ENCODE measurements at regions not wholly inside any gene's neighbourhood (a gene's known extent, or its start where the extent isn't known, plus 50 kb on each side); places are given as distances from the start of the nearest gene placed in this dataset.
"Not testable (repeated sequence)": the region's sequence is repeated elsewhere in the genome, so short reads cannot be mapped to it uniquely, and the experiment has no call there.

DNA sequence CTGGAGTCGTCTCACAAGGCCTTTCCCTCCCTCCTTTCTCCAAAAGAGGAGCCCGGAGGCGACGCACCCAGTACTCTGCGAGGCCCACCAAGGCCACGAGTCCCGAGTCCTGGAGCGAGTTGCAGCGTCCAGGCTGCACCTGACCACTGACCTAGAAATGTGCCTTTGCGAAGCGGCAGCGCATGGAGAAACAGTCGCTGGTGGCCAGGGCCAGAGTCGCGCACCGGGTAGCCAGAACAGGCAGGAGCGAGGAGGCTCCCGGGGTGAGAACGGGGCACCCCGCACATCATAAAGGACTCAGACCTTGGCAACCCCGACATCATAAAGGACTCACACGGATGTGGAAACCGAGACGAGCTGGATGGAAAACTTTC, 318.4 kb downstream of the FAM72C start:
- H3K4me1 ChIP-seq (ENCODE audit: insufficient read depth, low read length): no peaks in the 10 kb centered on the region
- no peak overlapping the region for H3K4me3 ChIP-seq (ENCODE audit: low read length)
- no peaks in the 10 kb centered on the region for H3K9me3 ChIP-seq (ENCODE audit: low read depth, low read length)
- H3K27me3 ChIP-seq (ENCODE audit: insufficient read depth, low read length): peaks cover 77% of the 10 kb centered on the region

DNA sequence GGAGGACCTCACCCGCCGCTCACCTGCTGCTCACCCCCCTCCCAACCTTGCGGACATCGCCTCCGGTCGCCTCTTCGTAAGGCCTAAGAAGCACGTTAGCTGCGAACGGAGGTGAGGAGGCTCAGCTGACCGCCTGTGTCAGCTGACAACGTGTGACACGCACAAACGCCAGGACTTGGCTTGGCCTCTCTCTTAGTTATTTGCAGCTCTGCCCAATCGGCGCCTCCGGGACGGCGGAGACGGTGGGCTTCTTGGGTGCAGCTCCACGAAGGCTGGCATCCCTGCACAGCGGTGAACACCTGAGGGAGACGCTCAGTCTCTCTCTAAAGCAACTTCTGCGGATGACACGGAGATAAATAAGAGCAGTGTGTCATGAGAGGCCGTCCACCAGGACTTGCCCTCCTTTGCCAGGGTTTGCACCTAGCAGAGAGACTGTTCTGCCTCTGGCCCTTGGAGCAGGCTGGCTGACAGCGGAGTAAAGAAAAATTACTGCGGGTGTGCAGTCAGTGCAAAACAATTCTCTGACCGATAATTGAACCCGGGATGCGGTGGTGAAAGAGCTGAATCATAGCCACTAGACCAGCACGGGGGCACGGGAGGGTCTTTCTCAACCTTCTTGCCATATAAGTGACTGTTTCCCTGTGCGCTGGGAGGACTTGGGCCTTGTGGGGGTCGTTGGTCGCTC, 318.9 kb downstream of the FAM72C start:
- Histone ChIP-seq H3K4me3 (ENCODE audit: low read length) (no peak overlapping the region), H3K27me3 (ENCODE audit: insufficient read depth, low read length) (peaks cover 75% of the 10 kb centered on the region), H3K9me3 (ENCODE audit: low read depth, low read length) (no peaks in the 10 kb centered on the region), H3K4me1 (ENCODE audit: insufficient read depth, low read length) (no peaks in the 10 kb centered on the region)

DNA sequence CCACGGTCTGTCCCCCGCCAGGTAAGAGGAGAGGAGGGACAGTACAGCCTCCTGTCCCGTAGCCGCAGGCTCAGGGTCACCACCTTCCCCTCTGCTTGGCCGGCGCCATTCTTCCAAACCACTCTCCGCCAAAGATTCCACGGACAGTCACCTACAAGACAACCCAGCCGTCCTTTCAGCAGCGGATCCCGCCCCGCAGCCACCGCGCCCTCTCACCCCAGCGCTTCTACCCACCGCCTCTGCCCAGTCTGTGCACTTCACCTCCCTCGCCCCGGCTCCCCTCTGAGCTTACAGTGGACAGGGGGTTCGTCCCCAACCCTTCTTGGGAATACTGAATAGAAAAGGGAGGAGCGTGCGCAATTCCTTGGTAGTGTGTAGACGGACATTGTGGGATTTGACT, 319.6 kb downstream of the FAM72C start:
- H3K27me3 ChIP-seq (ENCODE audit: insufficient read depth, low read length): peaks cover 72% of the 10 kb centered on the region
- no peak overlapping the region for H3K4me3 ChIP-seq (ENCODE audit: low read length)
- no peaks in the 10 kb centered on the region for H3K4me1 ChIP-seq (ENCODE audit: insufficient read depth, low read length)
- H3K9me3 ChIP-seq (ENCODE audit: low read depth, low read length): no peaks in the 10 kb centered on the region

DNA sequence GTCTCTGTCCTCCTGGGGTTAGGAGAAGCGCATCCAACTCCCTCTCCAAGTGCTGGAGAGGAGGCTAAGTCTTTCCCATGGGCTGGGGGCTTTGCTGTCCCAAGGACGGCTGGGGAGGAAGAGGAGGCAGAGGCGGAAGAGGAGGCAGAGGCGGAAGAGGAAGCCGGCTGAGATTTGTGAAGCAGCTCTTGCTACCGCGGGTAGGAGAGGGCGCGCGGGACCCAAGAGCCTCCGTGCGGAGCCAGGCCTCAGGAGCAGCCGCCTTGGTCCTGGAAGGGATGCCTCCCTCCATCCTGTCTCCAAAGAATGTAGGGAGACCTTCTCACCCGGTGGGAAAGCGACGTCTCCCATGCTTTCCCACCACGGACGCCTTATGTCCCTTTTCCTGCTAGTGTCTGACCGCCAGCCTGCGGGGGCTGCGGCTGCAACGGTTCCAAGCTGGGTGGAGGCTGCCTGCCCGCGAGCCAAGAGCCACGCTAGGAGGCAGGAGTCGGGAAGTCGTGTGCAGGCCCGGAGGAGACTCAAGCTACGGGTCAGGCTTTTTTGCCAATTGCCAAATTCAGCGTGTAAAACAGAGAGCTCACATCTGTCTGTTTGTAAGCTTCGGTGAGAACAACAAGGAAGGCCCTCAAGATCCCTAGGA, 320.3 kb downstream of the FAM72C start:
- no peak overlapping the region for H3K4me3 ChIP-seq (ENCODE audit: low read length)
- no peaks in the 10 kb centered on the region for H3K9me3 ChIP-seq (ENCODE audit: low read depth, low read length)
- no peaks in the 10 kb centered on the region for H3K4me1 ChIP-seq (ENCODE audit: insufficient read depth, low read length)
- peaks cover 72% of the 10 kb centered on the region for H3K27me3 ChIP-seq (ENCODE audit: insufficient read depth, low read length)

DNA sequence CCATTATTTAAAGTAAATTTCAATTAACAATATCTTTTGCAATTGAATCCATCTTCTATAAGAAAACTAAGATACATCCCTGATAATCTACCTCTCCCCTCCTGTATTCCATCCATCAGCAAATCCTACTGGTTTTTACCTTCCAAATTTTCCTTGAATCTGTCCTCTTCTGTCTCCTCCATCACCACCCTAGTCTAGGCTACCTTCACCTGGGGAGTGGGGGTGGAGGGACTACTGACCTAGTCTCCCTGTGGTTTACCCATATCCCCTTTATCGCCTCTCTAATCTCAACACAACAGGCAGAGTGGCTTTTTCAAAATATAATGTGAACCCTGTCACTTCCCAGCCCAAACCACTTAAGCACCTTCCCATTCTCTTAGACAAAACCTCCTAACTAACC, 327.8 kb downstream of the FAM72C start:
- H3K4me3 ChIP-seq (ENCODE audit: low read length); H3K4me1 ChIP-seq (ENCODE audit: insufficient read depth, low read length); H3K9me3 ChIP-seq (ENCODE audit: low read depth, low read length): not testable (repeated sequence)
- H3K27me3 ChIP-seq (ENCODE audit: insufficient read depth, low read length): peaks cover 36% of the 10 kb centered on the region

DNA sequence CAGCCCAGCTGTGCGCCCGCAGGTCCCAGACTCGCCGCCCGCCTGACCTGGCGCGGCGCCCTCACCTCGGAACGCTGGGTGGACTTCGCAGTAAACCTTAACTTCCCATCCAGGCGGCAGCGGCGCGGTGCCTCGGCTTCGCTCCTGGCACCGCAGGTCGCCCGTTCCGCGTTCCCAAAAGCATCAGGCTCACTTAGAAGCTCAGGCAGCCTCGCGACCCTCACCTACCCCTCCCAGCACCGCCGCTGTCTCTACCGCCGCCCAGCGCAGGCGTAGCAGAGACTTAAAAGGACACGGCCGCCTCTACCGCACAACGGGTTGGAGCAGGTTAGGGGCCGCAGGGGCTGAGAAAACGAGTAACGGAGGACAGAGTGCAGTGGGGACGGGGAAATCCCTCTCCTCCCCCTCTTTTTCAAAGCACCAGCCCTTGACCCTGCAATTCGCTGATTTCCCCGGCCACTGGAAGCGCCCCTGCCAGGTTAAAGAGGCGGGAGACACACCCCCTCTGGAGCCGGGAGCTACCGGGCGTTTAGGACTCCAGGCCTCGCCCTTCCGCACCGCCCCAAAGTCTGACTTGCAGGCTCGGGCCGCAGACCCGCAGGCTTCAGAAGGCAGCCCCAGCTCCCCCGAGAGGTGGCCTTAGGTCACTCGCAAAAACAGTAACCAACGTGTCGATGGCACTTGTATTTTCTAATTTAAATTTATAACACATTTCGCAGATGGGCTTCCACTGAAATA, 328.5 kb downstream of the FAM72C start:
- Histone ChIP-seq H3K27me3 (ENCODE audit: insufficient read depth, low read length) (peaks cover 34% of the 10 kb centered on the region), H3K9me3 (ENCODE audit: low read depth, low read length) (no peaks in the 10 kb centered on the region), H3K4me1 (ENCODE audit: insufficient read depth, low read length) (no peaks in the 10 kb centered on the region), H3K4me3 (ENCODE audit: low read length) (no peak overlapping the region)

DNA sequence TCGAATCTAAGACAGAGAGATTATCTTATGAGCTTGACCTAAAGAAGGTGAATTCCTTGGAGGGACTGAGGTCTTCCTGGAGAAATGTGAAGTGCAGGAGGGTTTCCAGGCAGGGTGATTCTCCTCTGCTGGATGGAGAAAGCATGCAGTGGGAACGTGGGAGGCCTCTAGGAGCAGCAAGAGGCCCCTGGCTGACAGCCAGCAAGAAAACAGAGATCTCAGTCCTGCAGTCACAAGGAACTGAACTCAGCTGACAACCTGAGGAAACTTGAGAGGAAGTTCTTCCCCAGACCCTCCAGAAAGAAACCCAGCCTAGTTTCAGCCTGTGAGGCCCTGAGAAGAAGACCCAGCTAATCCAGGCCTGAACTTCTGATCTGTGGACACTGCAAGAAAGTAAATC, 345.9 kb downstream of the FAM72C start:
- Histone ChIP-seq H3K9me3 (ENCODE audit: low read depth, low read length) (no peaks in the 10 kb centered on the region), H3K27me3 (ENCODE audit: insufficient read depth, low read length) (peaks cover 2% of the 10 kb centered on the region), H3K4me1 (ENCODE audit: insufficient read depth, low read length) (no peaks in the 10 kb centered on the region), H3K4me3 (ENCODE audit: low read length) (no peak overlapping the region)

DNA sequence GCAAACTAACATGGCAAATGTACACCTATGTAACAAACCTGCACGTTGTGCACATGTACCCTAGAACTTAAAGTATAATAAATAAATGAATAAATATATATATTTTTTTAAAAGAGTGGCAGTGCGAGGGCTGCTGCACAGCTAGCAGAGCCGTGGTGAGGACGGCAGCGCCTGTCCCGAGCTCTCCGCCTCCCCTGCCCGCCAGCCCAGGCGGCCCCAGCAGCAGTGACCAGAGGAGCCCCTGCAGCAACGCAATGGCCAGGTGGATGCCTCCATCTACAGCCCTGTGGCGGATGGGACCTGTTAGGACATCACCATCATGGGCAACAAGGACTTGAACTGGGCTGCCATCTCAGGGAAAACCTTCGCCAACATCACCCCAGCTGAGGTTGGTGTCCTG, 351.9 kb downstream of the FAM72C start:
- Histone ChIP-seq H3K27me3 (ENCODE audit: insufficient read depth, low read length) (no peaks in the 10 kb centered on the region), H3K4me3 (ENCODE audit: low read length) (no peak overlapping the region), H3K4me1 (ENCODE audit: insufficient read depth, low read length) (no peaks in the 10 kb centered on the region), H3K9me3 (ENCODE audit: low read depth, low read length) (no peaks in the 10 kb centered on the region)

DNA sequence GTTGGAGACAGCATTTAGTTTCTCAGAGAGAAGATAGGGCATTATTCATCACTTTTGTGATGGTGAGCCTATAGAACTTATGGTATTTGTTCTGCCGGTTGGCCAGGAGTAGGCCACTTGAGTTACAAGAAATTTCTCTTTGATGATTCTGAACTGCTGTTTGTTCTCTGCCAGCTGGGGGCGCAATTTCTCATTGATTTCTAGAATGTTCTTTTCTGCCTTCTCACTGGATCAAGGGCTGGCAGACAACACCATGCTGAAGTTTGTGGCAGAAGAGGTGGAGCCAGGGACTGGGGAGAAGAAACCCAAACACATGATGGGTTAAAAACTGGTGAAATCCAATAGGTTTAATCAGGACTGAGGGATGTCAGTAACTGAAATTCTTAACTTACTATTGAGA, 360.6 kb downstream of the FAM72C start:
- Histone ChIP-seq H3K4me3 (ENCODE audit: low read length) (no peak overlapping the region), H3K4me1 (ENCODE audit: insufficient read depth, low read length) (no peaks in the 10 kb centered on the region), H3K9me3 (ENCODE audit: low read depth, low read length) (no peaks in the 10 kb centered on the region), H3K27me3 (ENCODE audit: insufficient read depth, low read length) (no peaks in the 10 kb centered on the region)

DNA sequence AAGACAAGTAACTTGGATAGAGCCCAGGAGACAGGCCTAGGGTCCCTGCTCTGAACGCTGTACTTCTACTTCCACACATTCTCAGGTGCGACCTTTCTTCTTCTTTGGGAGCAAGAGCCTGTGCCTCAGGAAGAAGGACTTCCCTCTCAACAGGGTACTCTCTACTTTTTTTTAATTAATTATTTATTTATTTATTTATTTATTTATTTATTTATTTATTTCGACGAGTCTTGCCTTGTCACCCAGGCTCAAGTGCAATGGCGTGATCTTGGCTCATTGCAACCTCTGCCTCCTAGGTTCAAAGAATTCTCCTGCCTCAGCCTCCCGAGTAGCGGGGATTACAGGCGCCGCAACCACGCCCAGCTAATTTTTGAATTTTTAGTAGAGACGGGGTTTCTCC, 361.6 kb downstream of the FAM72C start:
- H3K4me1 ChIP-seq (ENCODE audit: insufficient read depth, low read length): no peaks in the 10 kb centered on the region
- H3K27me3 ChIP-seq (ENCODE audit: insufficient read depth, low read length): no peaks in the 10 kb centered on the region
- no peak overlapping the region for H3K4me3 ChIP-seq (ENCODE audit: low read length)
- no peaks in the 10 kb centered on the region for H3K9me3 ChIP-seq (ENCODE audit: low read depth, low read length)

DNA sequence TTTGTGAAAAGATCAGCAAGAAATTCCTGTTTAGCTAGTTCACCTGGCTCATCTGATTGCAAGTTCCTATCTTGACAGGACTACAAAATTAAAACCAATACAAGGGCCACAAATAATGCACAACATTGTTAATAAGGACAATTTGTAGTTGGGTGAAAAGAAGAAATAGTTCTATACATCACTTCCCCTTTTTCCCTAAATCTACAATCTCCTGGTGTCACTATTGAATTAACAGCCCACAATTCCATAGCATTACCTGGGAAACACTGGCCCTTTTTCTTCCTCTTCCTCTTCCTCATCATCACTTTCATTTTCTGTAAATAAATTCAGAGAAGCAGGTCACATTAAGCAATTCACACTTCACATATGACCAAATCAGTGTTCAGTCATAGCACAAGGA, 366.9 kb downstream of the FAM72C start:
- Histone ChIP-seq H3K27me3 (ENCODE audit: insufficient read depth, low read length) (no peaks in the 10 kb centered on the region), H3K9me3 (ENCODE audit: low read depth, low read length) (no peaks in the 10 kb centered on the region), H3K4me3 (ENCODE audit: low read length) (no peak overlapping the region), H3K4me1 (ENCODE audit: insufficient read depth, low read length) (no peaks in the 10 kb centered on the region)

DNA sequence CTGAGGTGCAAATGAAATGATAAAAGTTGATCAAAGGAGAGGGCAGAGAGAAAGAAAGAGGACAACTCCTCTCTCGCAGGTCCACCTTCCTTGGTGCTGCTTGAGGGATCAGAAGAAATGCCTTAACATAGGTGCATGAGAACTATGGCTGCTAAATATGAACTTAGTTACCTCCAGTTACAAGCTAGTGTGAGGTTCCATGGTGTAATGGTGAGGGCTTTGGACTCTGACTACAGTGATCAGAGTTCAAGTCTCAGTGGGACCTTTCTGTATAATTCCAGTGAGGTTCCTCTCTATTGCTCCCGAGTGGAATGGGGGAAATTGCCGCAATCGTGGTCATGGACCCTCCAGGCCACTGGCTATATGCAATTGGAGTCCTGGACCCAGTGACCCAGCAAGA, 387.3 kb downstream of the FAM72C start:
- no peaks in the 10 kb centered on the region for H3K27me3 ChIP-seq (ENCODE audit: insufficient read depth, low read length)

DNA sequence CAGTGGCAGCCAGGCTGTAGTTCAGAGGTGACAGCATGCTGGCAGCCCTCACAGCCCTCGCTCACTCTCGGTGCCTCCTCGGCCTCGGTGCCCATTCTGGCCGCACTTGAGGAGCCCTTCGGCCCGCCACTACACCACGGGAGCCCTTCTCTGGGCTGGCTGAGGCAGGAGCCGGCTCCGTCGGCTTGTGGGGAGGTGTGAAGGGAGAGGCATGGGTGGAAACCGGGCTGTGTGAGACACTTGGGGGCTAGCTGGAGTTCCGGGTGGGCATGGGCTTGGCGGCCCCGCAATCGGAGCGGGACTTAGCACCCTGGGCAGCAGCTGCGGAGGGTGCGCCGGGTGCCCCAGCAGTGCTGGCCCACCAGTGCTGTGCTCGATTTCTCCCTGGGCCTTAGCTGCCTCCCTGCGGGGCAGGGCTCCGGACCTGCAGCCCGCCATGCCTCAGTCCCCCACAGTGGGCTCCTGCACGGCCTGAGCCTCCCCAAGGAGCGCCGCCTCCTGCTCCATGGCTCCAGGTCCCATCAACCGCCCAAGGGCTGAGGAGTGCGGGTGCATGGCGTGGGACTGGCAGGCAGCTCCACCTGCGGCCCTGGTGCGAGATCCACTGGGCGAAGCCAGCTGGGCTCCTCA, 396.8 kb downstream of the FAM72C start:
- Histone ChIP-seq H3K4me1 (ENCODE audit: insufficient read depth, low read length) (no peaks in the 10 kb centered on the region), H3K9me3 (ENCODE audit: low read depth, low read length) (no peaks in the 10 kb centered on the region), H3K27me3 (ENCODE audit: insufficient read depth, low read length) (no peaks in the 10 kb centered on the region), H3K4me3 (ENCODE audit: low read length) (no peak overlapping the region)

More for the DNA sequence above, 387.3 kb downstream of the FAM72C start:
- Histone ChIP-seq H3K4me3 (ENCODE audit: low read length) (no peak overlapping the region), H3K9me3 (ENCODE audit: low read depth, low read length) (no peaks in the 10 kb centered on the region), H3K4me1 (ENCODE audit: insufficient read depth, low read length) (no peaks in the 10 kb centered on the region)

DNA sequence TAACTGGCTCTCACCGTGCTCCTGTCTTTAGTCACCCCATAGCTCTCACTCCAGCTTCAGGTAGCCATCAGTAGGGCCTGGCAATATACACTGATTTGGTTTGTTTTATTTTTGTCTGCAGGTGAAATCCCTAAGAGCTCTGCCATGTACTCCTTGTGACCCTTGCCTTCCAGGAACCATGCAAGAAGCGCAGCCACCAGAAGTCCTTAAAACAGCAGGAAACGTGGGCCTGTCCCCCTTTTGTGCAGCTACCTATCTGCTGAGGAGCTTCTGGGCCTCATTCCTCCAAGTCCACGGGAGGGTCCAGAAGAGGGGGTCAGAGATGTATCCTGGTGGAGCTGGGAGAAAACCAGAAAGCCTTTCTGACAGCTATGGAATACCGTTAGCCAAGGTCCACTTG, 399.1 kb downstream of the FAM72C start:
- H3K27me3 ChIP-seq (ENCODE audit: insufficient read depth, low read length); H3K4me3 ChIP-seq (ENCODE audit: low read length); H3K4me1 ChIP-seq (ENCODE audit: insufficient read depth, low read length); H3K9me3 ChIP-seq (ENCODE audit: low read depth, low read length): not testable (repeated sequence)

DNA sequence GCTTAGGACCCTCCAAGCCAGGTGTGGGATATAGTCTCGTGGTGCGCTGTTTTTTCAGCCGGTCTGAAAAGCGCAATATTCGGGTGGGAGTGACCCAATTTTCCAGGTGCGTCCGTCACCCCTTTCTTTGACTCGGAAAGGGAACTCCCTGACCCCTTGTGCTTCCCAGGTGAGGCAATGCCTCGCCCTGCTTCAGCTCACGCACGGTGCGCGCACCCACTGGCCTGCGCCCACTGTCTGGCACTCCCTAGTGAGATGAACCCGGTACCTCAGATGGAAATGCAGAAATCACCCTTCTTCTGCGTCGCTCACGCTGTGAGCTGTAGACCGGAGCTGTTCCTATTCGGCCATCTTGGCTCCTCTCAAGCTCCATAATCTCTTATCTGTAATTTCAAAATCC, 408.0 kb downstream of the FAM72C start:
- H3K4me3 ChIP-seq (ENCODE audit: low read length); H3K9me3 ChIP-seq (ENCODE audit: low read depth, low read length); H3K4me1 ChIP-seq (ENCODE audit: insufficient read depth, low read length); H3K27me3 ChIP-seq (ENCODE audit: insufficient read depth, low read length): not testable (repeated sequence)

Measured in mononuclear cell (primary cell).